Right hindlimb (tissue), 1 donor: ENCODE measurements at regions not wholly inside any gene's neighbourhood (a gene's known extent, or its start where the extent isn't known, plus 50 kb on each side); places are given as distances from the start of the nearest gene placed in this dataset.
A peak's percentile ranks its signal among the peaks of the same experiment; 100 is the strongest.
"Not testable (repeated sequence)": the region's sequence is repeated elsewhere in the genome, so short reads cannot be mapped to it uniquely, and the experiment has no call there.

ENCODE experiments used
- DNase-seq: peaks from one replicate; pipeline ENCODE4 v3.0.0-alpha.2; 2018

DNA sequence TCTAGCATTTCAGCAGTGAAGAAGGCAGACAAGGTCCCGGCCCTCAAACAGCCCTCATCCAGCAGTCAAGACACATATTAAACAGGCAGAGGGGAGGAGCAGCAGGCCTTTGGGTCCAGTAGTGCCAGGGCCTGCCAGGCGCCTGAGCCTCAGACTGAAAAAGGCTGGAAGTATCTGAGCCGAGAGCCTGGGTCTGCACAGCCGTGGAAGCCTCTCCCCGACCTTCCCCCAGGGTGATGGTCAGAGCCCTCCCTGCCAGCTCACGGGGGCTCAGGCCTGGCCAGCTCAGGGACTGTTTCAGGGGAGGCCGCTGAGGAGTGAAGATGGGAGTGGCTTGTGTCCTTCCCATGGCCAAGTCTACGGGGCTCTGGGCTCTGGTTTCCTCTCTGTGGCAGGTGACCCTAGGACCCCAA is 565.2 kb downstream of the PTPRU start:
- DNase-seq: no peak

DNA sequence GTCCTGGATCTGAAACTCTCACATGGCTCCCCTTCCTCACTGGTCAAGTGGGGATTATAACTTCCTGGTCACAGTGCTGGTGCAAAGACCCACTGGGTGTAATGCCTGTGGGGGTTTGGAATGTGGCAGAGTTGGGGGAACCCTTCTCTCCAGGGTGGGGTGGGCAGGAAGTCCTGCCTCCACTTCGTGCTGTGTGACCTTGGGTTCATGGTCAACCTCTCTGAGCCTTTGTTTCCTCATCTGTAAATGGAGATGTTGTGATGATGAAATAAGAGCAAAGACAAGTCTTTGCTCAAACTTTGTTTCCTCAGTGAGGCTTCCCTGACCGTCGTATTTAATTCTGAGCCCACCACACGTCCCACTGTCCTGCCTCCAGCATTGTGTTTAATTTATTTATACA is 564.7 kb downstream of the PTPRU start:
- no peak for DNase-seq

DNA sequence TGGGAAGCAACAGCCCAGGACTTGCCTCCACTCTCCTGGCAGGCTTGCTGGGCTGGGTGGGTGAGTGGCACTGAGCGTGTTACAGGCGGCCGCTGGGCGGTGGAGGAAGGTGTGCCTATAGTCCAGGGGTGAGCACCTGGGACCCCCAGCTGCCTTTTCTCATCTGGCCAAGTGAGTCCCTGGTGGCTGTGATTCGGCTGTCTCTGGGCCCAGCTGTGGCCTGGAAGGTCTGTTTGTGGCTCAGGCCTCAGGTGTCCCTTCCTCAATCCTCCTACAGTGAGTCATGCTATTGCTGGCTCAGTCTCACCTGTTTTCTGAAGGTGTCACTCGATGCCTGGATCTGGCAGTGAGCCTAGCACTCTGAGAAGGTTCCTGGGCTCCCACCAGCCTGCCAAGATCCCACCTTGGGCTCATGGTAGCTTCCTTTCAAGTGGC is 564.2 kb downstream of the PTPRU start:
- no peak for DNase-seq

DNA sequence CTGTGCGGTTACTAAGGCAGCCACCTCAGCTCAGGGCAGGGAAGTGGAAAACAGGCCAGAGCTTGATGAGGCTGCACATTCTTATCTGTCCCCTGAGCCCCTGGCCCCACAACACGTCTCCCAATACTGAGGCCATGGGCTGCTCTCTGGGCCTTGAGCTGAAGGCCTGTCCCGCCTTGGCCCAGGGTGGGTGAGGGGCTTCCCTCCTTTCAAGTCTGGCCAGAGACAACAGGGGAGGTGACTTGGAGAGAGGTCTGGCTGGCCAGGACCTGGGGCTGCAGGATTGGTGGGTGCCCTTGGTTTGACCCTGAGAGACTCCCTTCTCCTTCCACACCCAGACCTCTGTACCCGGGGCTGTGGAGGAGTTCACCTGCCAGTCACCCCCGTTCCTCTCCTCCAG is 563.8 kb downstream of the PTPRU start:
- no peak for DNase-seq

DNA sequence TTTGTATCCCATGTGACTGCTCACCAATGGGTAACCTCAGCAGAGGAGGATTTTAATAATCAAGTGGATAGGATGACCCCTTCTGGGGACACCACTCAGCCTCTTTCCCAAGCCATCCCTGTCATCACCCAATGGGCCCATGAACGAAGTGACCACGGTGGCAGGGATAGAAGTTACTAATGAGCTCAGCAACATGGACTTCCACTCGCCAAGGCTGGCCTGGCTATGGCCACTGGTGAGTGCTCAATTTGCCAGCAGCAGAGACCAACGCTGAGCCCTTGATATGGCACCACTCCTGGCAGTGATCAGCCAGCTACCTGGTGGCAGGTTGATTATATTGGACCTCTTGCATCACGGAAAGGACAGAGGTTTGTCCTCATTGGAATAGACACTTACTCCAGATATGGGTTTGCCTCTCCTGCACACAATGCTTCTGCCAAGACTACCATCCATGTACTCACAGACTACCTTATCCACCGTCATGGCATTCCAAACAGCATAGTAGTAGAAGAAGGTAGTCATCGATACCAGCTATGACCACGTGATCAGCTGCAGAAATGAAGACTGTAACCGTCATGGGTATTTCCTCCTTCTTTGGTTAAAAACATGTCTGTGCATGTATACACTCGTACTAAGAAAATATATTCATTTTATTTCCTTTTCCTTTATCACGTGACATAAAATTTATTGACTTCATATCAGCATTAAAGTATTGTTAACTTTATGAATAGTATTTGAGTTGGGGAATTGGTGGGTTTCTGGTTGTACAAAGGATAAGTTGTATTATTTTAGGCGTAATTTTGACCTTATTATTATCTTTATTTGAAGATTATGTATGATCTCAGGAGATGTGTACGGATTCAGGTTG is 562.6 kb downstream of the PTPRU start:
- DNase-seq: no peak

DNA sequence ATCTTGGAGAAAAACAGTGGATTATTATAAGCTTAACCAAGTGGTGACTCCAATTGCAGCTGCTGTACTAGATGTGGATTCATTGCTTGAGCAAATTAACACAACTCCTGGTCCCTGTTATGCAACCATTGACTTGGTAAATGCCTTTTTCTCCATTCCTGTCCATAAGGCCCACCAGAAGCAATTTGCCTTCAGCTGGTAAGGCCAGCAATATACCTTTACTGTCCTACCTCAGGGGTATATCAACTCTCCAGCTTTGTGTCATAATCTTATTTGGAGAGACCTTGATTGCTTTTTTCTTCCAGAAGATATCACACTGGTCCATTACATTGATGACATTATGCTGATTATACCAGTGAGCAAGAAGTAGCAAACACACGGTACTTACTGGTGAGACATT is 560.8 kb downstream of the PTPRU start:
- DNase-seq: not testable (repeated sequence)

DNA sequence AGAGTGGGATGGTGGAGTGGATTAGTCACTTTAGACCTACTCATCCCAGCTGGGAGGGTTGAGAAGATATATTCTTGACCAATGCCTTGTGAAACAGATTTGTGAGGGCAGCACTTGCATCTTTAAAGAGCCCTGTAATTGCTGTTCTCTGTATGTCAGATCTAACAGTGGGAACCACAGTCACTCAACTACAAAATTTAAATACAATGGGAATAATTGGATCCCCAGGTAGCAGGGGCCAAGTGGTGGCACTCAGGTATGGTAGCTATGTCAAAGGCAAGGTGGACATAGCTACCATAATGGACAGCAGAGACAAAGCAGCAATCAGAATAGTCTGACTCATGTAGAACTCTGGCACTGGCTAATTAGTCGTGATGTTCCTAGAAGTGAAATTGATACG is 559.6 kb downstream of the PTPRU start:
- not testable (repeated sequence) for DNase-seq

DNA sequence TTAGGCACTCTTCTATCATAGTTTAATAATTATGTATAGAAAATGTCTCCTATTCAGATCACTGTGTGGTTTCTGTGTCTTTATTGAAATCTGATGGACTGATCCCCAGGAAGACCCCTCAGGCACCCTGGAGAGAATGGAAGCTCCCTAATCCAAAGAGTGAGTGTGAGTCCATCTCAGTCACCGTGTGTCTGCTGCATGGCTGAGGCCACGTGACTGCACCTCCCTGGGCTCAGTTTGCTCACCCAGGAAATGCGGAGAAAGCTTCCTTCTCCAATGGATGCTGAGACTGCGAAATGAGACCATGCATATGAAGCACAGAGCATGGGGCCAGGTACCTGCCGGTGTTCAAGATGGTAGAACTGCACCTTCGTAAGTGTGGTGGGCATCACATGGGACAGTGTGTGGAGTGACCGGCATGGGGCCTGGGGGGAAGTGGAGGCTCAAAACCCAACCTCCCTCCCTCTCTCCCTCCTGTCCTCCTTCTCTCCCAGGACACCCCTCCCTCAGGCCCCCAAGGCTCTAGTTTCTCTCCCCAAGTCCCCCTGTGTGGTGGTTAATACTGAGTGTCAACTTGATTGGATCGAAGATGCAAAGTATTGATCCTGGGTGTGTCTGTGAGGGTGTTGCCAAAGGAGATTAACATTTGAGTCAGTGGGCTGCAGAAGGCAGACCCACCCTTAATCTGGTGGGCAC is 557.5 kb downstream of the PTPRU start:
- no peak for DNase-seq

DNA sequence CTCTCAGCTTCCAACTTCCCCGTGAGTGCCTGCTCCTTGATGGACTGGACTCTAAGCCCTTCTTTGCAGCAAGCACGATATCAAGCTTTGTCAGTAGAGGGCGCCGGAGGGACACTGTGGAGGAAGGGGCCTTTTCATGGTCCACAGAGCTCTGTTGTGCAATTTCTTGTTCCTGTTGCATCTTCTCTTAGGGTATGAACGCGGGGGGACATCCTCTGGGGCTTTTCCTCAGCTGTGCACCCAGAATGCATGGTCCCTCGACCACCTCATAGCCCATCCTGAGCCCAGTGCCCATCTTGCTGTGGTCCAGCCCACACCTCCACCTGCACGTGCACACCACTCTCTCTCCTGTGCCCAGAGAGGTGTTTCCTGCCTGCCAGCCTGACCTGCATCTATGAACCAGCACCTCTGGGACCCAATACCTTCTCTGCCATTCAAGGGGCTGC is 556.8 kb downstream of the PTPRU start:
- peak; percentile 83 for DNase-seq

DNA sequence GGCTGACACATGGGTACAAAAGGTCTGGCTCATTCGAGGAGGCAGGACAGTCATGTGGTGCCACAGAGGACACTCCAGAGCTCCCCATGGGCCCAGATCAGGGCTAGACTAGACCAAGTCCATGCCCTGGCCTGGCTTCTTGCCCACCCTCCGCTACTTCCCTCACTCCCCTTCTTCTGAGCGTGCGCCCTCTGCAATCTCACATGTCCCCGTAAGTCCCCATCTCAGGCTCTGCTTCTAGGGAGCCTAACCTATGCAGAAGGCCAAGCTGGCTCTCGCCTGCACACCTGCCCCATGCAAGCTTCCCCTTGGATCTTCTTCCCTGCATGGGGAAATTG is 553.6 kb downstream of the PTPRU start:
- no peak for DNase-seq

DNA sequence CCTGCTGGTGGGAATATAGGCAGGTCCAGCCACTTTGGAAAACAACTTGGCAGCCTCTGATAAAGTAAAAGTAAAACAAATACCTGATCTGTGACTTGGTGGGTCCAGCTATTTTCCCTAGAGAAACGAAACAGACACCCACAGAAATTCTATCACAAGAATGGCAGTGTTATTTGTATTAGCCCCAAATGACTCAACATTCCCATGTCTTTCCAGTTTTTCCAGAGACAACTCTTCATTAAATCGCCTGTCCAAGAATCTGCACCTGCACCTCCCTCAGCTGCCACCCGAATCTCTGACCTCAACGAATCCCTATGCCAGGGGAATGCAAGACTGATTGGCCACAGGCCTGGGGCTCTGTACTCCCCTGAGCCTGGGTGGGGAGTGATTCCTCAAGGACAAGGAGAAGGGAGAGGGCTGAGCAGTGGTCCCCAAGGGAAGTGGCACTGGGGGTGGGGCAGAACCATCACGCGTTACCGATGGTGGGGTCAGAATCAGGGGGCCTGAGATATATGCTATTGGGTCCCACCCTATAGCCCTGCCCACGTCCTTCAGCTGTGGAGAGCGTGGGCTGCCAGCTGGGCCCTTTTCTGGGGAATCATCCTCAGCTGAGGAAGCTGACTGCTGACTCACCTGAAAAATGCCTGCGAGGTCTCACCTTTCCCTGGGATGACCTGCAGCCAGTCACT is 553.0 kb downstream of the PTPRU start:
- DNase-seq: no peak

DNA sequence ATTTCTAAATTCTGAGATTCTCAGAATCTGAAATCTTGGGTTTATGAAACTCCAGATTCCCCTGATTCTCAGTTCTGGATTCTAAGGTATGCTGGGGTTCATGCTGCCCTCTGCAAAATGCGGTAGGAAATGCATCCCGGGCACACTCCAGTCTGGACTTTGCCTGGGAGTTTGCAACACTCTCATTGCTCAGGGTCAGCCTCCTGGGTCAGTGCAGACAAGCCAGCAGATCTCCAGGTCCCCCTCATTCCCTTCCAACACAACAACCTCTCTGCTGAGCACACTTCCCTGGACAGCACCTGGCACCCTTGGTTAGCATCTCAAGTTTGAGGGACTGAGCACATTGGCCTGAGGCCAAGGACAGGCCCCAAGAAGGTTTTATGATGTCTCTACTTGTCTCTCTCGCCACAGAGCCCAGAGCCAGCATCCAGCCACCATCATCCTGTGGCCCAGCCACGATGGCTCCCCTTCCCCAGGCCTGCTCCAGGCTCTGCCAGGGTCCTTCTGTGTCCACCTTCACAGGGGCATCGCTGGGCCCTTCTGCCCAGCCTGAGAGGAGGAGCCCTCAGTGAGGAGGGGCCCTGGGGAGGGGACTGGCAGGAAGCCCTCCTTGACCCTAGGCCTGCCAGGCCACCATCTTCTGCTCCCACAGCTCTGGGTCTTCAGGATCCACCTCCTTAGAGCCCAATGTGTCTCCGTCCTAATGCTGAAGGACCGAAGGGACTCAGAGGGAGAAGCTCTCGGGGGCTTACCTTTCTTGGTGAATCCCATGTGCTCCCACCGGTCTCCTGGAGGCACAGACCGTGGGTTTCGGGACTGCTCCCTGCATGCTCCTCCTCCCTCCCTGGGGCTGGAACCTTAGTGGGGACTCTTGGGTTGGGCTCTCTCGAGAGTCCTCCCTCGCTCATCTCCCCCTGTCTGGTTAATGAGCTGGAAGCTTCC is 550.7 kb downstream of the PTPRU start:
- no peak for DNase-seq

DNA sequence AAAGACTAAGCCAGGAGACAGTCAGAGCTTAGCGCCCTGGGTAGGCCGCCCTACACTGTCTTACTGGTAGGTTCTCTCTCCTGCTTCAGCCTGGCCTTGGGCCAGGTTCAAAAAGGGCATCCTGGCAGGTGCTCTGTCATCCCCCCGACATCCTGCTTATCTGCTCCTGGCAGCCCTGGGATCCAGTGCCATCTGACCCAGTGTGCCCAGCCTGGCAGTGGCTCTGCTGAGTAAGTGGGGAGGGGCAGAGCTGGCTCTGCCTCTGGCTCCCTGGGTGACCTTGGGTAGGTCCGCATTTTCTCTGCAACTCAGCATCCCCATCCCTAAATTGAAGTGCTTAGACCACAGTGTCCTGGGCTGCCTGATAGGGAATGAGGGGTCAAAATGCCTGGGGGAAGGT is 549.9 kb downstream of the PTPRU start:
- no peak for DNase-seq

DNA sequence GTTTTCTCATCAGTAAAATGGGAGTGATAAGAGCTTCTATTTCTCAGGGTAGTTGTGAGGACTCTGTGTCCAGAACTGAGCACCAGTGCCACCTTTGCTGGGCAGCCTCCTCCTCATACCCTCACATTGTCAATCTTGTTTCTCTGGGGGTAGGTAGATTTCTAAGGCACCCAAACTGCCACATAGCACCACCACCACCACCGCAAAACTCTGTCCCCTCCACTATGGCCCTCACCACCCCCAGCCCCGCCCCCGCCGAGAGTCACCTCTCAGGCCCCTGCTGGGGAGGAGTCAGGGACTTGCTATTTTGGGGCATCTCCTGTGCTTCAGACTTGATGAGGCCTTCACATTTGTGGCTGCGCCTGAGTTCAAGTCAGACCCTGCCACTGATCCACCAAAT is 549.2 kb downstream of the PTPRU start:
- no peak for DNase-seq

DNA sequence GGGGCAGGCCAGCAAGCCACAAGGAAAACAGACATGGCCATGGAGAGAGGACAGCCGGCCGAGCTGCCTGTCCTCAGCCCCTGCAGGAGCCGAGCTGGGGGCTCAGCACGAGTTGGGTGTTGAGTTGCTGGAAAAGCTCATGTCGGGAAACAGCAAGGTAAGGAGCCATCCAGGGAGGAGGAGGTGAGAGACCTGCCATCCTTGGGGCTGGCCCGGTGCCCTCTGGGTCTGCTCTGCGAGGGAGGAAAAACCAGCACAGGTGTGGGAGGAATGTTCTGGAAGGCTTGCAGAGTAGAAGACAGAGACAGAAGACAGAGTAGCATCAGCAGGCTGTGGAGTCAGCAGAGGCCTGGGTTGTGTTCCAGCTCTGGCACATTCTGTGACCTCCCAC is 548.8 kb downstream of the PTPRU start:
- DNase-seq: no peak

DNA sequence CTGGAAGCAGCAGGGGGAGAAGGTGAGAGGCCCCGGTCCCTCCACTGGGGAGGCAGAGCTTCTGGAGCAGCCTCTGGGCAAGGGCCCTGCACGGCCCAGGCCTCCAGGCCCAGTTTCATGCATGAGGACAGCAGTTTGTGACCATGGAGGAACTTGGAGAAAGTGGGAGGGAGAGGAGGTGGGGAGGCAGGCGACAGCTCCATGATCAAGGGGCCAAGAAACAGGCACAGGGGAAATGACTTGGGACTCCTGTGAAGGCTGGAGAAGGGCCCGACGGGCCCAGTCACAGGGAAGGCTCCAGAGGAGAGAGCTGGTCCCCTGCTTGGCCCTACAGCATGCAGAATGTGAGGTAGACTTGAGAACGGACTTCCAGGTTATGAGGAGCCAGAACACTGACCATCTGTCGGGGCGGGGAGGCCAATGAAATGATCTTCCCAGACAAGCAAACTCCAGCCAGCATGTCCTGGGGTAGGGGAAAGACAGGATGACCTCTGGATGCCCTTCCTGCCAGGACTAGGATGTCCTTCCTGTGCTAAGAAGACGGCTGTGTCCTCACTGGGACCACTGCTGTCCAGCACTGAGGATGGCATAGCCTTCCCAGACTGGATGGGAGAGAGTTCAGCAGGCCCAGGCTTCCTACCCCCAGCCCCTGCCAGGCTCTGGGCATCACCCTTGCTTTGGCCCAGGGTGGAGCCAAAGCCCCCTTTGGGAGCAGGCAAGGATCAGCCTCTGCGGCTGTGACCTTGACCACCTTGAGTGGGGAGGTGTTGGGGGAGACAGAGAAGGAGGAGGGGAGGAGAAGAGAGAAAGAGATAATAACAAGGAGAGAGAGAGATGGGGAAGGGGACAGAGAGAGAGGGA is 548.2 kb downstream of the PTPRU start:
- DNase-seq: no peak

DNA sequence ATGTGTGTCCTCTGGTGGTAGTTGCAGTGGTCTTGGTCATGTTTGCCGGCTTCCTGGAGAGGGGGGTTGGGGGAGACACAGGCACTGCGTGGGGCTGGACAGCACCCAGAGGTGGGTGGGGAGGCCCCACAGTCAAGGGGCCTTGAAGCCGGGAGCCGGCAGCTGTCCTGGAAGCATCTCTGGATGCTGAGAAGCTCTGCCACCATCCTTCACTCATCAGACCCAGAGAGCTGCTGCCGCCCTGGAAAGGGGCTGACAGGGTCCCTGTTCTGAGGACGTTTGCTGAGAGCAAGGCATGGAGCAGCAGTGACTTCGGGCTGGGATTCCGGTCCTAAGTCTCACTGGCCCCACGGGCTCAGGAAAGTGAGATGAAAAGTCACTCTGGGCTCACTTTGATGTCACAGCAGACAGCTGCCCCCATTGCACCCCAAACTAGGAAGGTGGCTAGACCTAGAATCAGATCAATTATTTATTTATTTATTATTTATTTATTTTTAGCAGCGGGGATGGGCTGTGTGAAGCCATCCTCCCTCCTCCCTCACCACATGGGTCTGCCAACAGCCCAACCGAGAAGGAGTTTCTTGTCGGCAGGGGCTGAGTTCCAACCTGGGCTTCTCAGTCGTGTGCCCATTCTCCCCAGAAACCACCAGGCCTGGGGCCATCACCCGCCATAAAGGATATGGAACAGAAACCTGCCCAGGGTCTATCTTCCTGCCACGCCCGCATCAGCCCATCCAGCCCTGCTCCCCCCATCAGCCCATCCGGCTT is 547.4 kb downstream of the PTPRU start:
- no peak for DNase-seq

DNA sequence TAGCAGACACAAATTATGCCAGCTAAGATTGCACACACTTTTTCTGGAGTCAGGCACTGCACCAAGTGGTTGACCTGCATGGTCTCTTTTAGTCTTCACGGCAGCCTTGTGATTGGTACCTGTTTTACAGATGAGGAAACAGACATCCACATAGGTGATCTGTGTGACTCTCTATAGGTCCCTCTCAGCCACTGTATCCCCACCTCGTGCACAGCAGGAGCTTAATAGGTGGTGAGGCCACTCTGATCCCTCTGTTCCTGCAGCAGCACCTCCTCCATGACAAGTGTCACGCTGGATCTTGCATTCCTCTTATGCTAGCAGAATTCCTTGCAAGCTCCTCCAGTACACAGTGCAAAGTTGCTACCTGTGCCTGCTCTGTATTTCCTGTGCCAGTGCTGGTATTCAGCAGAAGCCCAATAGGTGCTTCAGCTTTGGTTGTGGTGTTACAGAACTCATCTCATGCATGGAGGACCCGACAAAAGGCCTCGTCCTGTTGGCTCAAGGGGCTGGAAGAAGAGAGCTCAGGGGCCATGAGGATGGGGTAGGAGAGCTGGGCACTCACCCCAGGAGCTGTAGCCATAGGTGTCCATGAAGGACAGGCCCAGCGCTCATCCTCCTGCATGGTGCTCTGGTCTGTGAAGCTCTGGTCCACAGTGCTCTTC is 546.7 kb downstream of the PTPRU start:
- DNase-seq: no peak

DNA sequence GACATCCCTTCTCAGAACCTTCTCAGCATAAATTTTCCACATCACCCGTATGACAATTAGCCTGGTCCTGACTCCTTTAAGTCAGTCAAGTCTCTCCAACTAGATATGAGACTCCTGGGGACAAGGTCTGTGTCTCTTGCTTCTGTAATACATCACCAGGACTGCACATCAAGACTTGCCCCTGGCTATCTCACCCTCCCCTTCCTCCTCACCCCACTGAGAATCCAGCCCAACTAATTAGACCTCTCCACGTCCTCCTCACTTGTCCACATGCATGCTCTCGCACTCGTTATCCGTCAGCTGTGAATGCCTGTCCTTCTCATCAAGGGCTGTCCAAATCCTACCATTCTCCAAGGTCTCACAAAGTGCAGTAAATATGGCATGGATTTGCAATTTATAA is 542.8 kb downstream of the PTPRU start:
- DNase-seq: no peak

DNA sequence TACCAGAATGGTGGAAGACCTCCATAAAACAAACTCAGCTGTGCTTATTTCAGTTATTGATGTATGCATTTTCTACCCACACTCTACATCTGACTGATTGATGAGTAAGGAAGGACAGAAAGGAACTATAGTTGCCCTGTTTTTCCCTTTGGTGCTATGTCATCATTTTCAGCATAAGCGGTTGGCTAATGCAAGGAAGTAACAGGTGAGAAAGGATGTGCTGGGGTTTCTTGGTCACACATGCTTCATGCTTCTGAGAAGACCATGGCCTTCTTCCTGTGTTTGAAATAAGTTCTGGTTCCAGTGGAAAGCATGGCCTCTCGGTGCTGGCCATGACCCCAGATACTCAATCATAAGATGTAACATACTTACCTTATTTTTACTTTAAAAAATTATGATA is 541.2 kb downstream of the PTPRU start:
- no peak for DNase-seq
